Esophagus squamous epithelium (tissue), 4 donors: ENCODE measurements at regions not wholly inside any gene's neighbourhood (a gene's known extent, or its start where the extent isn't known, plus 50 kb on each side); places are given as distances from the start of the nearest gene placed in this dataset.

Experiments used
- POLR2A ChIP-seq, 4 donors: fragments of 450-650 bp; IDR thresholded peaks; one replicate each; pipeline ENCODE4 v1.6.1; 2017; ENCODE audit warnings: antibody characterized with exemption in 4 of 4, mild to moderate bottlenecking in 4 of 4, moderate library complexity in 3 of 4
- TF ChIP-seq, protein P1 (sequence below), 6 experiments: fragments of 450-650 bp in 4 of 6; fragments of 200-600 bp in 2 of 6; sonication (generic) in 2 of 6; IDR thresholded peaks; one replicate each; pipeline ENCODE4 v1.5.1; 2016 to 2019; ENCODE audit warnings: antibody characterized with exemption in 6 of 6, mild to moderate bottlenecking in 4 of 6, moderate library complexity in 4 of 6

DNA sequence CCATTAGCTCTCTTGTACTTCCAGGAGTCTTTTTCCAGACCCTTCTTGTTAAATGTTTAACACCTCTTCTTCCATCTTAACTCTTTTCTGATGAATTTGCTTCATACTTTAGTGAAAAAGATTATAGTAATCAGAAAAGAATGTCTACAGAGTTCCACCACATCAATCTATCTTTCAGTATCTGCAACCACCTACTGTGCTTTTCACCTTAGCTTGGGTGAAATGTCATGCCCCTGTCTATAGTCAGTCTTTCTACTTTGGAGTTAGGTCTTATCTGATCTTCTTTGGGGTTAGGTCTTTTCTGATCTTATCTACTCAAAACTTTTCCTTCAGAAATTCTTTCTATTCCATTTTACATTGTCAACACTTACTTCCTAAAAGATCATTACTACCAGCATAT is 1310.2 kb downstream of the PCDH7 start:
- TF ChIP-seq, protein P1, sequence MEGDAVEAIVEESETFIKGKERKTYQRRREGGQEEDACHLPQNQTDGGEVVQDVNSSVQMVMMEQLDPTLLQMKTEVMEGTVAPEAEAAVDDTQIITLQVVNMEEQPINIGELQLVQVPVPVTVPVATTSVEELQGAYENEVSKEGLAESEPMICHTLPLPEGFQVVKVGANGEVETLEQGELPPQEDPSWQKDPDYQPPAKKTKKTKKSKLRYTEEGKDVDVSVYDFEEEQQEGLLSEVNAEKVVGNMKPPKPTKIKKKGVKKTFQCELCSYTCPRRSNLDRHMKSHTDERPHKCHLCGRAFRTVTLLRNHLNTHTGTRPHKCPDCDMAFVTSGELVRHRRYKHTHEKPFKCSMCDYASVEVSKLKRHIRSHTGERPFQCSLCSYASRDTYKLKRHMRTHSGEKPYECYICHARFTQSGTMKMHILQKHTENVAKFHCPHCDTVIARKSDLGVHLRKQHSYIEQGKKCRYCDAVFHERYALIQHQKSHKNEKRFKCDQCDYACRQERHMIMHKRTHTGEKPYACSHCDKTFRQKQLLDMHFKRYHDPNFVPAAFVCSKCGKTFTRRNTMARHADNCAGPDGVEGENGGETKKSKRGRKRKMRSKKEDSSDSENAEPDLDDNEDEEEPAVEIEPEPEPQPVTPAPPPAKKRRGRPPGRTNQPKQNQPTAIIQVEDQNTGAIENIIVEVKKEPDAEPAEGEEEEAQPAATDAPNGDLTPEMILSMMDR (IDR thresholded peaks at IDR 0.05), result no peak
- no peak for TF ChIP-seq POLR2A (IDR thresholded peaks at IDR 0.05)
